K562 (cell line): ENCODE measurements at regions not wholly inside any gene's neighbourhood (a gene's known extent, or its start where the extent isn't known, plus 50 kb on each side); places are given as distances from the start of the nearest gene placed in this dataset.

Experiments
- BMI1 ChIP-seq: fragments of 150-350 bp; IDR thresholded peaks from 2 replicates; pipeline ENCODE4 v1.6.1; 2014; ENCODE audit warnings: low read length
- BRD9 ChIP-seq: fragments of 450-650 bp; IDR thresholded peaks from 2 replicates; pipeline ENCODE4 v1.6.1; 2018; ENCODE audit warnings: low read depth; ENCODE audit not compliant: partially characterized antibody
- CHD1 ChIP-seq: fragments of 200-600 bp; sonication (generic); IDR thresholded peaks from one replicate; pipeline ENCODE4 v1.6.1; 2012; ENCODE audit warnings: mild to moderate bottlenecking, moderate library complexity, low read length, inconsistent platforms
- EP300 ChIP-seq: IDR thresholded peaks from 2 replicates; pipeline ENCODE4 v1.6.1; 2012; ENCODE audit warnings: low read length, improper control_type of control experiment
- FOXK2 ChIP-seq, 2 experiments: fragments of 450-650 bp; IDR thresholded peaks in 1 of 2; conservative IDR thresholded peaks in 1 of 2; 2 replicates each; pipeline ENCODE4 v1.6.1; 2016; ENCODE audit warnings: low read depth in 2 of 2, mild to moderate bottlenecking in 1 of 2
- LARP7 ChIP-seq: fragments of 450-650 bp; IDR thresholded peaks from 2 replicates; pipeline ENCODE4 v1.6.1; 2016
- POLR2AphosphoS5 ChIP-seq: IDR thresholded peaks from 2 replicates; pipeline ENCODE4 v1.6.1; 2011; ENCODE audit warnings: mild to moderate bottlenecking, low read depth, low read length, moderate library complexity; ENCODE audit not compliant: control insufficient read depth, insufficient read depth
- SIN3A ChIP-seq, 2 experiments: fragments of 150-350 bp in 1 of 2; IDR thresholded peaks; 2 replicates each; pipeline ENCODE4 v1.6.1; 2011 to 2016; ENCODE audit warnings: borderline replicate concordance in 2 of 2, low read depth in 2 of 2, low read length in 2 of 2, mild to moderate bottlenecking in 2 of 2, moderate library complexity in 2 of 2; ENCODE audit not compliant: control insufficient read depth in 1 of 2
- THRAP3 ChIP-seq: fragments of 450-650 bp; IDR thresholded peaks from 2 replicates; pipeline ENCODE4 v1.6.1; 2016; ENCODE audit warnings: mild to moderate bottlenecking, inconsistent platforms, borderline replicate concordance
- YY1 ChIP-seq, 3 experiments: IDR thresholded peaks; 2 replicates each; pipeline ENCODE4 v1.6.1; 2011; ENCODE audit warnings: low read length in 2 of 3, mild to moderate bottlenecking in 2 of 3, moderate library complexity in 2 of 3, borderline replicate concordance in 1 of 3, control low read depth in 1 of 3, low read depth in 1 of 3; ENCODE audit not compliant: insufficient read depth in 3 of 3, insufficient replicate concordance in 2 of 3, control insufficient read depth in 1 of 3, insufficient read length in 1 of 3; ENCODE audit errors: extremely low read depth in 1 of 3
- TF ChIP-seq, protein P1 (sequence below), 3 experiments: IDR thresholded peaks in 2 of 3; conservative IDR thresholded peaks in 1 of 3; 2 replicates each; pipeline ENCODE4 v1.5.1; 2011 to 2012; ENCODE audit warnings: low read length in 3 of 3, mild to moderate bottlenecking in 3 of 3, control low read depth in 2 of 3, improper control_type of control experiment in 1 of 3, inconsistent platforms in 1 of 3, low read depth in 1 of 3, mixed read lengths in 1 of 3, moderate library complexity in 1 of 3; ENCODE audit not compliant: insufficient read depth in 2 of 3
- TF ChIP-seq, protein P2 (sequence below): fragments of 450-650 bp; formaldehyde crosslinking; IDR thresholded peaks from 2 replicates; pipeline ENCODE4 v1.4.0; 2020; ENCODE audit warnings: mild to moderate bottlenecking, moderate library complexity
- TF ChIP-seq, protein P3 (sequence below): sonication (generic); formaldehyde crosslinking; IDR thresholded peaks from 2 replicates; pipeline ENCODE4 v1.8.0; 2022; ENCODE audit warnings: mild to moderate bottlenecking, missing genetic modification reagents

DNA sequence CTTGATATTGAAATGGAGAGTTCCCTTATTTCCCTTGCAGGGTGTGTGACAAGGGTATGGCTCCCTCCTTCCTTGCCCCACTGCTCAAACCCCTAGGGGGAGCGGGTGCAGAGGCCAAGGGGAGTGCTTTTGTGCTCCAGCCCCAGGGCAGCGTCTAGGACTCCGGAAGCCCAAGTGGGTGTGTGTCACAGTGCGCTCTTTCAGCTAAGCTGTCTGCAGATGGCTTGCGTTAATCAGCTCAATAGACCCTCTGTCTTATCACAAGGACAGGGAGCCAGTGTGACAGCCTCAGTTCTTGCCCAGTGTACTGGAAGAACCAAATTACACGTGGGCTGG, 523.6 kb upstream of the LMCD1 start:
- TF ChIP-seq BMI1 (no peak), LARP7 (no peak), BRD9 (no peak), SIN3A (IDR thresholded peaks at IDR 0.05; ENCODE audit: borderline replicate concordance in 2 of 2, control insufficient read depth in 1 of 2, low read depth in 2 of 2, low read length in 2 of 2) (no peak), CHD1 (no peak), YY1 (IDR thresholded peaks at IDR 0.05; ENCODE audit: borderline replicate concordance in 1 of 3, control insufficient read depth in 1 of 3, extremely low read depth in 1 of 3, insufficient read depth in 3 of 3, insufficient read length in 1 of 3, insufficient replicate concordance in 2 of 3, low read depth in 1 of 3, low read length in 2 of 3) (no peak), EP300 (no peak), FOXK2 (conservative IDR thresholded peaks at IDR 0.05 in 1 of 2, IDR thresholded peaks at IDR 0.05 in 1 of 2; ENCODE audit: low read depth in 2 of 2) (no peak), THRAP3 (no peak), POLR2AphosphoS5 (no peak)
- TF ChIP-seq, protein P1, sequence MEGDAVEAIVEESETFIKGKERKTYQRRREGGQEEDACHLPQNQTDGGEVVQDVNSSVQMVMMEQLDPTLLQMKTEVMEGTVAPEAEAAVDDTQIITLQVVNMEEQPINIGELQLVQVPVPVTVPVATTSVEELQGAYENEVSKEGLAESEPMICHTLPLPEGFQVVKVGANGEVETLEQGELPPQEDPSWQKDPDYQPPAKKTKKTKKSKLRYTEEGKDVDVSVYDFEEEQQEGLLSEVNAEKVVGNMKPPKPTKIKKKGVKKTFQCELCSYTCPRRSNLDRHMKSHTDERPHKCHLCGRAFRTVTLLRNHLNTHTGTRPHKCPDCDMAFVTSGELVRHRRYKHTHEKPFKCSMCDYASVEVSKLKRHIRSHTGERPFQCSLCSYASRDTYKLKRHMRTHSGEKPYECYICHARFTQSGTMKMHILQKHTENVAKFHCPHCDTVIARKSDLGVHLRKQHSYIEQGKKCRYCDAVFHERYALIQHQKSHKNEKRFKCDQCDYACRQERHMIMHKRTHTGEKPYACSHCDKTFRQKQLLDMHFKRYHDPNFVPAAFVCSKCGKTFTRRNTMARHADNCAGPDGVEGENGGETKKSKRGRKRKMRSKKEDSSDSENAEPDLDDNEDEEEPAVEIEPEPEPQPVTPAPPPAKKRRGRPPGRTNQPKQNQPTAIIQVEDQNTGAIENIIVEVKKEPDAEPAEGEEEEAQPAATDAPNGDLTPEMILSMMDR (IDR thresholded peaks at IDR 0.05 in 2 of 3, conservative IDR thresholded peaks at IDR 0.05 in 1 of 3; ENCODE audit: insufficient read depth in 2 of 3, low read depth in 1 of 3, low read length in 3 of 3) = no peak
- TF ChIP-seq, protein P2, sequence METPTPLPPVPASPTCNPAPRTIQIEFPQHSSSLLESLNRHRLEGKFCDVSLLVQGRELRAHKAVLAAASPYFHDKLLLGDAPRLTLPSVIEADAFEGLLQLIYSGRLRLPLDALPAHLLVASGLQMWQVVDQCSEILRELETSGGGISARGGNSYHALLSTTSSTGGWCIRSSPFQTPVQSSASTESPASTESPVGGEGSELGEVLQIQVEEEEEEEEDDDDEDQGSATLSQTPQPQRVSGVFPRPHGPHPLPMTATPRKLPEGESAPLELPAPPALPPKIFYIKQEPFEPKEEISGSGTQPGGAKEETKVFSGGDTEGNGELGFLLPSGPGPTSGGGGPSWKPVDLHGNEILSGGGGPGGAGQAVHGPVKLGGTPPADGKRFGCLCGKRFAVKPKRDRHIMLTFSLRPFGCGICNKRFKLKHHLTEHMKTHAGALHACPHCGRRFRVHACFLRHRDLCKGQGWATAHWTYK (CRISPR knock-in tag) = no peak
- TF ChIP-seq, protein P3, sequence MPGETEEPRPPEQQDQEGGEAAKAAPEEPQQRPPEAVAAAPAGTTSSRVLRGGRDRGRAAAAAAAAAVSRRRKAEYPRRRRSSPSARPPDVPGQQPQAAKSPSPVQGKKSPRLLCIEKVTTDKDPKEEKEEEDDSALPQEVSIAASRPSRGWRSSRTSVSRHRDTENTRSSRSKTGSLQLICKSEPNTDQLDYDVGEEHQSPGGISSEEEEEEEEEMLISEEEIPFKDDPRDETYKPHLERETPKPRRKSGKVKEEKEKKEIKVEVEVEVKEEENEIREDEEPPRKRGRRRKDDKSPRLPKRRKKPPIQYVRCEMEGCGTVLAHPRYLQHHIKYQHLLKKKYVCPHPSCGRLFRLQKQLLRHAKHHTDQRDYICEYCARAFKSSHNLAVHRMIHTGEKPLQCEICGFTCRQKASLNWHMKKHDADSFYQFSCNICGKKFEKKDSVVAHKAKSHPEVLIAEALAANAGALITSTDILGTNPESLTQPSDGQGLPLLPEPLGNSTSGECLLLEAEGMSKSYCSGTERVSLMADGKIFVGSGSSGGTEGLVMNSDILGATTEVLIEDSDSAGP (CRISPR knock-in tag) = no peak
